Epithelial cell of esophagus (primary cell): ENCODE measurements at regions not wholly inside any gene's neighbourhood (a gene's known extent, or its start where the extent isn't known, plus 50 kb on each side); places are given as distances from the start of the nearest gene placed in this dataset.

Source experiments
- DNase-seq: peaks from one replicate; pipeline ENCODE4 v3.0.0; 2010; ENCODE audit warnings: low read depth
- H3K4me3 ChIP-seq: 2 replicates; pipeline ENCODE4 v1.5.1; 2011; ENCODE audit warnings: mild to moderate bottlenecking, low read length, control low read depth
- TF ChIP-seq, protein P1 (sequence below): IDR thresholded peaks from 2 replicates; pipeline ENCODE4 v1.5.1; 2011; ENCODE audit warnings: low read depth, mild to moderate bottlenecking, low read length, control low read depth, inconsistent platforms; ENCODE audit not compliant: insufficient read depth; ENCODE audit errors: missing control alignments

DNA sequence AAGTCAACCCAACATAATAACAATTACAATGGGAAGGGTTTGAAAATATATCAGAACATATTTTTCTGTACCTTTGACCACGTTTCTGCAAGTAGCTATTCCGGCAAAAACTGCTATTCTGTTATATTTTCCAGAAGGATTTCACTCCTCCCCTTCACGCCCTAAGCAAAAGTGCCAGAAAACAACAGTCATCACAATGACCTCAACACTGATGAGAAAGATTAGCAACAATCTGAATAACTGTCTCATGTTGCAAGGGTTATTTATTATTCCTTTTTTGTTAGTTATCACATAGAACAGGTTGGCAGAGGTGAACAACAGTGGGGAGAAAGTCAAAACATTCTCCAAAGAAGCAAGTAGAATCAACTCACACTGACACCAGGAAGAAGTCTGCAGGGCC, 269.4 kb upstream of the ARRDC4 start:
- no peak overlapping the region for H3K4me3 ChIP-seq
- peak; percentile 41 for DNase-seq
- TF ChIP-seq, protein P1, sequence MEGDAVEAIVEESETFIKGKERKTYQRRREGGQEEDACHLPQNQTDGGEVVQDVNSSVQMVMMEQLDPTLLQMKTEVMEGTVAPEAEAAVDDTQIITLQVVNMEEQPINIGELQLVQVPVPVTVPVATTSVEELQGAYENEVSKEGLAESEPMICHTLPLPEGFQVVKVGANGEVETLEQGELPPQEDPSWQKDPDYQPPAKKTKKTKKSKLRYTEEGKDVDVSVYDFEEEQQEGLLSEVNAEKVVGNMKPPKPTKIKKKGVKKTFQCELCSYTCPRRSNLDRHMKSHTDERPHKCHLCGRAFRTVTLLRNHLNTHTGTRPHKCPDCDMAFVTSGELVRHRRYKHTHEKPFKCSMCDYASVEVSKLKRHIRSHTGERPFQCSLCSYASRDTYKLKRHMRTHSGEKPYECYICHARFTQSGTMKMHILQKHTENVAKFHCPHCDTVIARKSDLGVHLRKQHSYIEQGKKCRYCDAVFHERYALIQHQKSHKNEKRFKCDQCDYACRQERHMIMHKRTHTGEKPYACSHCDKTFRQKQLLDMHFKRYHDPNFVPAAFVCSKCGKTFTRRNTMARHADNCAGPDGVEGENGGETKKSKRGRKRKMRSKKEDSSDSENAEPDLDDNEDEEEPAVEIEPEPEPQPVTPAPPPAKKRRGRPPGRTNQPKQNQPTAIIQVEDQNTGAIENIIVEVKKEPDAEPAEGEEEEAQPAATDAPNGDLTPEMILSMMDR: no peak

DNA sequence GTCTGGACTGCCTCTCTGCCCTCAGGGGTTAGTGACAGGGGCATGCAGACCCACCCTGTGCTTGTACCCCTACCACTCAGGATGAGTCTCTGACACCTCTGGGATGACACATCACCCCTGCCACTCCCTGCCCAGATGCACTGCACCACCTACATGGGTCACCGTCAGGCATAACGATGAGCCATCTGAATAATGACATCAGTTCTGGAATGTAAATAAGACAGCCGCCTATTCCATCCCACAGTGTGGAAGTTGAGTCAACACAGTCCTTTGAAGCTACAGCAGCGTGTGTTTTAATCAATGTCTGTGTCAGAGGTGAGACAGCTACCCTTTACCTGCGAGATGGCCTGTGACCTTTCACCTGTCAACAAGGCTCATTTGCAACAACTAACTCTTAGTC, 268.7 kb upstream of the ARRDC4 start:
- H3K4me3 ChIP-seq: no peak overlapping the region
- TF ChIP-seq, protein P1: no peak
- DNase-seq: peak; percentile 83

DNA sequence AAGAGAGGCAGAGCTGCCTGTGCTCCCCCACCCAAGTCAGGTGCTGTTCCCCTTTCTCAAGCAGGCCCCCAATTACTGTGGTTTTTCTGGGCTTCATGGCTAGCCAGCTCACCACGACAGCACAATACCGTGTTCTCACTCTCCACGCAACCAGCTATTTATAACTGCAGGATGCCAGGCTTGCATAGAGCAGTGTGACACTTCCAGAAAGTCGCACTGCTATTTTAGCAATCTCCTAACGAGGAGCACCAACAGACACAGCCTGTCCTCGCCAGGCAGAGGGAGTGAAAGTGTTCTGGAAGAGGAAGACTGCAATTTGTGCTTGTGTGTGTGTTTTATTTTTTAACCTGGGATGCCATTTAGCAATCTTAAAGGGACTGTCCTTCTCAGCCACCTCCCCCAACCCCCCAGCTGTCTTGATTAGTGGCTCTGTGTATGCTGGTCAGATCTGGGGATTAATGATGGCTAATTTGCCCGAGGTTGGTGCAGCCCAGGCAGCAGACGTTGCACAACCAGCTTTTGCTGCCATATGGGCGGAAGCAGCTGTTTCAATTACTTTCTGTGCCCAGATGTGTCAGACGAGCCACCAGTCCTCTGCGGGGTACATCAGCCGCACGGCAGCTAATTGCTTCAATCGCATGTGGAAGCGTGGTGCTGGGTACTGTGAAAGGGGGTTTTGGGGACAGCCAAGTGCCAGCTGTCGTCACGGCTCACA, 268.0 kb upstream of the ARRDC4 start:
- TF ChIP-seq, protein P1: no peak
- H3K4me3 ChIP-seq: no peak overlapping the region
- DNase-seq: no peak

DNA sequence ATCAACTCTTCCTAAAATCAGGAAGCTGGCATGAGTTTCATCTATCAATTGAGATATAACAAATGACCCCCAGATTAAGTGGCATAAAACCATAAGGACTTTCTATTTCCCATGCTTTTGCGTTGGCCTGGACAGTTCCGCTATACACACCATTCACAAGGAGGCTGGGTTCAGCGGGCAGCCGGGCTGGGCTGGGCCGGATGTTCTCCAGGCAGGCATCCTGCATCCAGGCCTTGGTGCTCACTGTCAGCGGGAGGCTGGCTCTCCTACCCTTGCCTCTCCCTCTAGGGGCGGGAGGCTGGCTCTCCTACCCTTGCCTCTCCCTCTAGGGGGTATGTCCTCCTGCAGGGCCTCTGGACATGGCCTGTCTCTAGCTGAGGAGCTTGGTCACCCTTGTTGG, 266.0 kb upstream of the ARRDC4 start:
- TF ChIP-seq, protein P1: no peak
- H3K4me3 ChIP-seq: no peak overlapping the region
- DNase-seq: no peak

DNA sequence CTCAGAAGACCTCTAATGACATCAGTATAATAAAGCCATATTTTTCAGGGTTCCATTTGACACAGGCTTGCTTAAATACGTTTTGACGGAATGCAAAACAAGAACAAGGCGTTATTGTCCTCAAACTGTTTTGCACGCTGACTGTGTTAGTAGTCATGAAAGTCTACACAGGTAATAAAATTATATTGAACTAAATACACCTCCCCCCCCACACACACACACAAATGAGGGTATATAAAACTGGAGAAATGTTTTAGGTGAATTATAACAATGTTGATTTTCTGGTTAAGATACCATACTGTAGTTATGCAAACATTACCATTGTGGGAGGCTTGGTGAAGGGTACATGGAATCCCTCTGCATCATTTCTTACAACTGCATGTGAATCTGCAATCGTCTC, 257.1 kb upstream of the ARRDC4 start:
- TF ChIP-seq, protein P1: no peak
- no peak for DNase-seq
- no peak overlapping the region for H3K4me3 ChIP-seq

DNA sequence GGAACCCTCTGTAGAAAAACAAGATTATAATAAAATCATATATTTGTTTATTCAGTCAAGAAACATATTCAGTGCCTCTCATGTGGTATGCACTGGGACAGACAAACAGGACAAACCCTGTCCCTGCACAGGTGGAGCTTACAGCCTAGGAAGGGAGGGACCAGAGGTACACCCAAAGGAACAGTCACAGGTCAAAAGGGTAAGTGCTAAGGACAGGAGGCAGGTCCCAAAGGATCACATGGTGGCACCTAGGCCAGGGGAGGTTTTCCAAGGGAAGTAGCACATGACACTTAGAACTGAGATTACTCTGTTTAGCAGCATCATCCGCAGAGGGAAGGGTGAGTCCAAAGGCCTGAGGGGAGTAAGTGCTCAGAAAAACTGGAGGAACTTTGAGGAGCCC, 254.4 kb upstream of the ARRDC4 start:
- no peak overlapping the region for H3K4me3 ChIP-seq
- TF ChIP-seq, protein P1: no peak
- DNase-seq: no peak

DNA sequence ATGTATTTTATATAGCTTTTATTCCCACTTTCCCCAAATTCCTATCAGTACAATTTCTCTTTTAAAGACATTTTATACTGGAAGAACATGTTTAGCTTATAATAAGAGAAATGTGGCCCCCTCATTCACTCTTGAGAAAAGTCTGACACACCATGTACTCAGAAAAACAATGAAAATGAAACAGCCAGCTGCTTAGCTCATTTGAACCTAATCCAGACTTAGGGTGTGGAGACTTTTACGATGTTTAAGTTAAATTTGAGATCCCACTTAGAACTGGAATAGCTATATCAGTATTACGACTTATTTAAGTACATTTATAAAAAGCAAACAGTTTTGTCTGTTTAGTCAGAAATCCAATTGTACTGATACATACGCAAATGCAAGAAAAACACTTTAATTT, 252.3 kb upstream of the ARRDC4 start:
- no peak overlapping the region for H3K4me3 ChIP-seq
- TF ChIP-seq, protein P1: no peak
- no peak for DNase-seq
